B cell (primary cell): ENCODE measurements at regions not wholly inside any gene's neighbourhood (a gene's known extent, or its start where the extent isn't known, plus 50 kb on each side); places are given as distances from the start of the nearest gene placed in this dataset.

Experiments
- CTCF ChIP-seq: fragments of 200-600 bp; IDR thresholded peaks from one replicate; pipeline ENCODE4 v1.8.0; 2022; ENCODE audit warnings: antibody characterized with exemption, mild to moderate bottlenecking
- EZH2 ChIP-seq: IDR thresholded peaks from 2 replicates; pipeline ENCODE4 v1.6.1; 2012; ENCODE audit warnings: borderline replicate concordance, low read depth, mild to moderate bottlenecking, moderate library complexity, low read length; ENCODE audit not compliant: insufficient read depth, poor library complexity, severe bottlenecking

GRCh38 chr12:67929384-67929772 lies 59.9 kb upstream of the IFNG-AS1 start:
- TF ChIP-seq CTCF, result no peak
- no peak for TF ChIP-seq EZH2
